Activated T-cell treated with anti-CD3 and anti-CD28 coated beads, Interleukin-2, amount 50 U/mL, for 4 hours (primary cell): ENCODE measurements at regions not wholly inside any gene's neighbourhood (a gene's known extent, or its start where the extent isn't known, plus 50 kb on each side); places are given as distances from the start of the nearest gene placed in this dataset.
"Not testable (repeated sequence)": the region's sequence is repeated elsewhere in the genome, so short reads cannot be mapped to it uniquely, and the experiment has no call there.

ENCODE experiments used
- ATAC-seq, 2 donors: fragments of 200-7000 bp; cut with Tn5 transposase; one replicate each; pipeline ENCODE4 v1.10.0; 2021
- DNase-seq: peaks from one replicate; pipeline ENCODE4 v3.0.0-alpha.2; 2020
- H3K27me3 Mint-ChIP-seq: one replicate; pipeline ENCODE4 v1.8.0; 2021; ENCODE audit warnings: low read depth, mixed read lengths
- H3K36me3 Mint-ChIP-seq: one replicate; pipeline ENCODE4 v1.8.0; 2022; ENCODE audit warnings: mixed read lengths; ENCODE audit not compliant: insufficient read depth
- H3K4me1 Mint-ChIP-seq: one replicate; pipeline ENCODE4 v1.8.0; 2021; ENCODE audit warnings: low read depth, mixed read lengths
- H3K4me3 Mint-ChIP-seq: one replicate; pipeline ENCODE4 v1.8.0; 2021; ENCODE audit warnings: mild to moderate bottlenecking, moderate library complexity, mixed read lengths
- H3K9me3 Mint-ChIP-seq: one replicate; pipeline ENCODE4 v1.8.0; 2021; ENCODE audit warnings: mixed read lengths

DNA sequence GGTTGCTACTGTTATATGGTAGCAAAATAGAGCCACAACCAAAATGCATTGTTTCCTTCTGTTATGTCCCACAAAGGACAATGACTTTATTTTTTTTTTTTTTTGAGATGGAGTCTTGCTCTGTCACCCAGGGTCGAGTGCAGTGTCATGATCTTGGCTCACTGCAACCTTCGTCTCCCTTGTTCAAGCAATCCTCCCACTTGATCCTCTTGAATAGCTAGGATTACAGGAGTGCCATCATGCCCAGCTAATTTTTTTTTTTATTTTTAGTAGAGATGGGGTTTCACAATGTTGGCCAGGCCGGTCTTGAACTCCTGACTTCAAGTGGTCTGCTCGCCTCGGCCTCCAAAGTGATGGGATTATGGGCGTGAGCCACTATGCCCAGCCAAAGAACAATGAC lies 527.7 kb upstream of the SGCD start:
- Mint-ChIP-seq H3K4me1 (no peaks in the 10 kb centered on the region), H3K27me3 (no peaks in the 10 kb centered on the region), H3K9me3 (peaks cover 10% of the 10 kb centered on the region), H3K4me3 (no peak overlapping the region), H3K36me3 (no peaks in the 10 kb centered on the region)
- DNase-seq: no peak
- no peak for ATAC-seq

DNA sequence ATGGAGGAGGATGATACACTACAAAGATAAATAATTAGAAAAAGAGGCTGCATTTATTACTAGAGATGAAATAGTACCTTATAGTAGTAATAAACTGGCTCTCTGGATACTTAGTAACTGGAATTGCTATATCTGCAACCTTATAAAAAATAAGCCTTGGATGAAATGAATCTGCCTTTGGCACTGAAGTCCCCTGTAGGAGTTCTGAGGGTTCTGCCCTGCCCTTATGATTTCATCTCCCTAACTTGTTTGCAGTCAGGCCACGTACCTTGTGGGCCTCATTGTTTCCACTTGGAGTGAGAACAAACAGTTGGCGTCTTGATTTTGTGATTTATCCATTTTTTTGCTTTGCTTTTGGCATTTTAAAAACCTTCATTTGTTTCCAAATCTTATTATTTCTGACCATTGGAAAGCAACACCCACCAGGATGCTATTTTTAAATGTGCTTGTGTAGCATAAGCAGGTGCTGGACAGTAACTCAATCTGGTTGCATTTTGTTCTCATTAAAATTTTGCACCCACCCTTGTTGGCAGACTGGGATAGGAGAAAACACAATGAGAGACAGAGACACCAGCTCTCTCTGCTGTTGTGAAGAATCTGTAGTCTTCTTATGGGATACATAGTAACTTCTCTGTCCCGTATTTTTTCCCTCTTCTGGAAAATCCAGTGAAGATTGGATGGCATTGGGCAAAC lies 518.9 kb upstream of the SGCD start:
- DNase-seq (no peak), ATAC-seq (no peak)
- H3K4me3 Mint-ChIP-seq: no peak overlapping the region
- no peaks in the 10 kb centered on the region for H3K4me1 Mint-ChIP-seq
- no peaks in the 10 kb centered on the region for H3K27me3 Mint-ChIP-seq
- H3K36me3 Mint-ChIP-seq: no peaks in the 10 kb centered on the region
- no peaks in the 10 kb centered on the region for H3K9me3 Mint-ChIP-seq

DNA sequence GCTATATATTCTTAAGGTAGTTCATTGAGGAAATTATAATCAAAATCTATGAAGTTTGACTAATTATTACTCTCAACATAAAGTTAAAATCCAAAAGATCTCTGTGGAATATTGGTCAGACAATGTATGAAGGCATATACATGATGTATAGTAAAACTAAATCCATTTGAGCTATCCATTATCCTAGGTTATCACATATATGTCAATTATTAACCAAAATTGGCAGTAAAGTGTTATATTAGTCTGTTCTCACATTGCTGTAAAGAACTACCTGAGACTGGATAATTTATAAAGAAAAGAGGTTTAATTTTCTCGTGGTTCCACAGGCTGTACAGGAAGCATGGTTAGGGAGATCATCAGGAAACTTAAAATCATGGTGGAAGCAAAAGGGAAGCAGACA lies 511.7 kb upstream of the SGCD start:
- no peaks in the 10 kb centered on the region for H3K4me1 Mint-ChIP-seq
- no peaks in the 10 kb centered on the region for H3K9me3 Mint-ChIP-seq
- no peak overlapping the region for H3K4me3 Mint-ChIP-seq
- DNase-seq (no peak), ATAC-seq (no peak)
- peaks cover 2% of the 10 kb centered on the region for H3K27me3 Mint-ChIP-seq
- no peaks in the 10 kb centered on the region for H3K36me3 Mint-ChIP-seq

- Mint-ChIP-seq H3K4me3 (no peak overlapping the region), H3K9me3 (no peaks in the 10 kb centered on the region), H3K36me3 (no peaks in the 10 kb centered on the region), H3K4me1 (no peaks in the 10 kb centered on the region), H3K27me3 (no peaks in the 10 kb centered on the region)
- DNase-seq: no peak
- no peak for ATAC-seq
These were observed 504.8 kb upstream of the SGCD start for GRCh38 chr5:155822177-155822576.

- Mint-ChIP-seq H3K36me3 (no peaks in the 10 kb centered on the region), H3K9me3 (peaks cover 2% of the 10 kb centered on the region), H3K27me3 (peaks cover 1% of the 10 kb centered on the region), H3K4me1 (no peaks in the 10 kb centered on the region), H3K4me3 (no peak overlapping the region)
- ATAC-seq (no peak), DNase-seq (no peak)
These were observed 500.1 kb upstream of the SGCD start for GRCh38 chr5:155826611-155827507.

GRCh38 chr5:155827508-155827815 lies 499.5 kb upstream of the SGCD start:
- not testable (repeated sequence) for H3K4me1 Mint-ChIP-seq, H3K36me3 Mint-ChIP-seq, ATAC-seq, H3K4me3 Mint-ChIP-seq, DNase-seq, H3K27me3 Mint-ChIP-seq, H3K9me3 Mint-ChIP-seq

DNA sequence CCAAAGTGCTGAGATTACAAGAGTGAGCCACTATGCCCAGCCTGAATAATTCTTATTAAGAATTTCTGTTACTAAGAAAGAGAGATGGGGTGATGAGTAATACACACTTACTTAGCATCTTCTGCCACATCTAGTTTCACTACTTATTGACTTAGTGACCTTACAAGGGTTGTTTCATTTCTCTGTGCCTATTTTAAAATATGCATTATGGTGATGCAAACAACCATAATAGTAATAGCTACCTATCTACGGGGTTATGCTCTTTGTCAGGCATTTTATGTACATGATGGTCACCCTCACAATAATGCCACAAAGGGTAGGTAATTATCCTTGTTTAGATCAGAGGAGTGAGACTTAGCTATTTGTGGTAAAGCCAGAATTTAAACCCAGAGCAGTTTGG lies 499.0 kb upstream of the SGCD start:
- H3K9me3 Mint-ChIP-seq: peaks cover 2% of the 10 kb centered on the region
- H3K36me3 Mint-ChIP-seq: no peaks in the 10 kb centered on the region
- no peak overlapping the region for H3K4me3 Mint-ChIP-seq
- no peaks in the 10 kb centered on the region for H3K4me1 Mint-ChIP-seq
- H3K27me3 Mint-ChIP-seq: peaks cover 1% of the 10 kb centered on the region
- DNase-seq (no peak), ATAC-seq (peak; percentile 10 to 25)

GRCh38 chr5:155831491-155831890 lies 495.5 kb upstream of the SGCD start:
- H3K27me3 Mint-ChIP-seq: peaks cover 1% of the 10 kb centered on the region
- peaks cover 2% of the 10 kb centered on the region for H3K9me3 Mint-ChIP-seq
- no peak for DNase-seq
- H3K36me3 Mint-ChIP-seq: no peaks in the 10 kb centered on the region
- no peak overlapping the region for H3K4me3 Mint-ChIP-seq
- no peak for ATAC-seq
- no peaks in the 10 kb centered on the region for H3K4me1 Mint-ChIP-seq

GRCh38 chr5:155833287-155833686 lies 493.7 kb upstream of the SGCD start:
- H3K4me1 Mint-ChIP-seq: no peaks in the 10 kb centered on the region
- no peaks in the 10 kb centered on the region for H3K9me3 Mint-ChIP-seq
- H3K4me3 Mint-ChIP-seq: no peak overlapping the region
- H3K36me3 Mint-ChIP-seq: no peaks in the 10 kb centered on the region
- DNase-seq: no peak
- peaks cover 3% of the 10 kb centered on the region for H3K27me3 Mint-ChIP-seq
- ATAC-seq: no peak

- Mint-ChIP-seq H3K9me3 (no peaks in the 10 kb centered on the region), H3K36me3 (no peaks in the 10 kb centered on the region), H3K27me3 (peaks cover 2% of the 10 kb centered on the region), H3K4me1 (no peaks in the 10 kb centered on the region), H3K4me3 (no peak overlapping the region)
- DNase-seq: no peak
- no peak for ATAC-seq
These were observed 492.5 kb upstream of the SGCD start for GRCh38 chr5:155834271-155834975.

- DNase-seq: no peak
- no peak overlapping the region for H3K4me3 Mint-ChIP-seq
- no peak for ATAC-seq
- H3K9me3 Mint-ChIP-seq: no peaks in the 10 kb centered on the region
- H3K4me1 Mint-ChIP-seq: no peaks in the 10 kb centered on the region
- peaks cover 2% of the 10 kb centered on the region for H3K27me3 Mint-ChIP-seq
- H3K36me3 Mint-ChIP-seq: no peaks in the 10 kb centered on the region
These were observed 490.7 kb upstream of the SGCD start for GRCh38 chr5:155836089-155836803.

- ATAC-seq: no peak
- Mint-ChIP-seq H3K4me1 (no peaks in the 10 kb centered on the region), H3K4me3 (no peak overlapping the region)
These were observed 488.6 kb upstream of the SGCD start for GRCh38 chr5:155838394-155838793.

DNA sequence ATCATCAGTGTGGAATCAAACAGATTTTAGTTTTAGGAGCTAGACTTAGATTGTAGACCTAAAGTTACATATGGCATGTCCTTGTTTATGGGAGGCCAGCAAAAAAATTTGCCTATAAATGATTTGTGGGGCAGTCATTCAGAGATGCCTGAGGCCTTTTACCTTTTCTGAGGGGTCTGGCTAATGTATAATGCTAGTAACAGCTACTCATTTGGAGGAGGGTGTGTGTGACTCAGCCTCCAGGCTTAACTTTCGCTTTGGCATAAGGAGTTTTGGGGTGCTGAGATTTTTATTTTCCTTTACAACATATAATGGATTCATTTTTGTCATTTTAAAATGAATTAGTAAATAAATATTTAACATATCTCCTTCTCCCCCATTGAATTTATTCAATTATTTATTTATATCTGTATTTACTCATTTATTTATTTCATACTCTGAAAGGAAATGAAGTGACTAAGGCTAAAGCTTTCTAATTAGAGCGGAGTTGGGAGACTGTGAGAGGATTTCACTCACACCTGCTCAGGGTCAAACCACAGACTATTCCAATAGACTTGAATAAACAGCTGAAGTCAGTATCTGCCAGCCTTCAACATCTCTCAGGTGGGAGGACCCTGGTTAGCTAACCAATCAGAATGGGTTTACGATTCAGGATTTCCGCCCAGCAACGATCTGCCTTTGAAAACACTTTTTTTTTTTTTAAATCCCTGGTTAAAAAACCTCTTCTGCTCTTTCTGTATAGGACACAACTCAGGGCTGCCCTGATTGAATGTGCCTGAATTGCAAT lies 487.5 kb upstream of the SGCD start:
- H3K4me1 Mint-ChIP-seq: no peaks in the 10 kb centered on the region

More at GRCh38 chr5:155838394-155838793, 488.6 kb upstream of the SGCD start:
- H3K36me3 Mint-ChIP-seq: no peaks in the 10 kb centered on the region
- no peaks in the 10 kb centered on the region for H3K9me3 Mint-ChIP-seq
- H3K27me3 Mint-ChIP-seq: peaks cover 2% of the 10 kb centered on the region
- no peak for DNase-seq

DNA sequence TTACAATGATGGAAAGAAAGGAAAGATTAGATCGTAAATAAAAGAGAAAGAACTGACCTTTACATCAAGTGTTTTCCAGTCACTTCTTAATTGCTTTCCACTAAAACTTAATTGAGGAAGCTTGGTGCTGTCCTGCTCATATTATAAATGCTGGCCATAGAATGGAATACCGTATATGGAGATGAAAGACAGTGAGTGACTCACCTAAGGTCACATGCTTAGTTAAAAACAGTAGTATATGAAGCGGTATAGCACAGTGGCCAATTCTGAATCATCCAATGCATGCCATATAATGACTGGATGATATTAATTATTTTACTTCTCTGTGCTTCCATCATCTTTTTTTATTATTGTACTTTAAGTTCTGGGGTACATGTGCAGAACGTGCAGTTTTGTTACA lies 482.4 kb upstream of the SGCD start:
- Mint-ChIP-seq H3K9me3 (no peaks in the 10 kb centered on the region), H3K4me3 (no peak overlapping the region), H3K4me1 (no peaks in the 10 kb centered on the region), H3K27me3 (no peaks in the 10 kb centered on the region), H3K36me3 (no peaks in the 10 kb centered on the region)
- no peak for DNase-seq
- ATAC-seq: no peak

More for the DNA sequence above, 487.5 kb upstream of the SGCD start:
- DNase-seq (no peak), ATAC-seq (no peak)
- Mint-ChIP-seq H3K27me3 (peaks cover 2% of the 10 kb centered on the region), H3K36me3 (no peaks in the 10 kb centered on the region), H3K9me3 (no peaks in the 10 kb centered on the region), H3K4me3 (no peak overlapping the region)
